Activated naive CD4-positive, alpha-beta T cell treated with anti-CD3 and anti-CD28 coated beads, Interleukin-2, amount 10 ng/mL, durations not matched to agents 7 days and 5 days (primary cell): ENCODE measurements at regions not wholly inside any gene's neighbourhood (a gene's known extent, or its start where the extent isn't known, plus 50 kb on each side); places are given as distances from the start of the nearest gene placed in this dataset.

Experiments used
- CTCF ChIA-PET: fragments of 350-600 bp; sonication (Branson Sonifier 250); formaldehyde crosslinking; loops from one replicate; lab custom pipeline; 2021; ENCODE audit warnings: antibody characterized with exemption; lab: Charles Lee
- DNase-seq: peaks from one replicate; pipeline ENCODE4 v3.0.0-alpha.2; 2020
- H3K27ac Mint-ChIP-seq: one replicate; pipeline ENCODE4 v1.8.0; 2021; ENCODE audit warnings: mild to moderate bottlenecking, moderate library complexity, mixed read lengths
- H3K27me3 Mint-ChIP-seq: one replicate; pipeline ENCODE4 v1.8.0; 2021; ENCODE audit warnings: mild to moderate bottlenecking, mixed read lengths
- H3K36me3 Mint-ChIP-seq: one replicate; pipeline ENCODE4 v1.8.0; 2021; ENCODE audit warnings: mixed read lengths
- H3K4me1 Mint-ChIP-seq: one replicate; pipeline ENCODE4 v1.8.0; 2021; ENCODE audit warnings: mixed read lengths
- H3K4me3 Mint-ChIP-seq: one replicate; pipeline ENCODE4 v1.8.0; 2021; ENCODE audit warnings: mild to moderate bottlenecking, moderate library complexity, mixed read lengths
- H3K9me3 Mint-ChIP-seq: one replicate; pipeline ENCODE4 v1.8.0; 2021; ENCODE audit warnings: mixed read lengths

DNA sequence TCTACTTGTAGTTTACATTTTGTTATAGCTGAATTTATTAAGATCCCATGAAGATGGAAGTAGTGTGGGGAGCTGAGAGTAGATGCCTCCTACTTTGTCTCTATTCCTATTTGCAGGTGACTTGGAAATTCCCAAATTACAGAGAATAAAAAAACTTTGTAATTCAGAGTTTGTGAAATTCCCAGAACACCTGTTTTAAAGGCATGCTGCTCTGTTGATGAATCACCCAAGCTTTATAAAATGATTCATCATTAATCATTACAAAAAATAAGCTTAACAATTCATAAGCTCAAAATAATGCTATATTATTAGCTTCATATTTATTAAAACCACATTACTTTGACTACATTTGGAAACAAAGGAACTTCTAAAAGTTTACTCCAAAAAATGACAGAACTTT is 856.3 kb downstream of the RPA4 start:
- no peaks in the 10 kb centered on the region for H3K9me3 Mint-ChIP-seq
- CTCF ChIA-PET = no interaction called here
- no peaks in the 10 kb centered on the region for H3K4me1 Mint-ChIP-seq
- no peaks in the 10 kb centered on the region for H3K27me3 Mint-ChIP-seq
- H3K27ac Mint-ChIP-seq = no peak overlapping the region
- no peak for DNase-seq
- no peak overlapping the region for H3K4me3 Mint-ChIP-seq
- H3K36me3 Mint-ChIP-seq = no peaks in the 10 kb centered on the region

DNA sequence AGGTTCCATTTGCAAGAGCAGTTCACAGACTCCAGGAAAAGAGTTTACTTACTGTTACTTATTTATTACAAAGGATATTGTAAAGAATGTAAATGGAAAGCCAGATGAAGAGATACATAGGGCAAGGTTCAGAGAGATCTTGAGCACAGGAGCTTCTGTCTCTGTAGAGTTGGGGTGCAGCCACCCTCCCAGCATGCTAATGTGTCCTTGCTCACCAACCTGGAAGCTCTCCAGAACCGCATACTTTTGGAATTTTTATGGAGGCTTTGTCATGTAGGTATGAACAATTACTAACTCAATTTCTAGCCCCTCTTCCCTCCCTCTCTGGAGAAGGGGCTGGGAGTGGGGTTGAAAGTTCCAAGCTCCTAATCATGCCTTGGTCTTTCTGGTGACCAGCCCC is 857.2 kb downstream of the RPA4 start:
- DNase-seq = no peak
- Mint-ChIP-seq H3K36me3 (no peaks in the 10 kb centered on the region), H3K27me3 (no peaks in the 10 kb centered on the region)

GRCh38 chrX:97743014-97743413 is 859.3 kb downstream of the RPA4 start:
- Mint-ChIP-seq H3K36me3 (no peaks in the 10 kb centered on the region), H3K27ac (no peak overlapping the region), H3K4me3 (no peak overlapping the region), H3K4me1 (no peaks in the 10 kb centered on the region), H3K9me3 (no peaks in the 10 kb centered on the region), H3K27me3 (no peaks in the 10 kb centered on the region)
- CTCF ChIA-PET = no interaction called here
- DNase-seq = peak; percentile 20

More for the DNA sequence above, 857.2 kb downstream of the RPA4 start:
- Mint-ChIP-seq H3K27ac (no peak overlapping the region), H3K4me1 (no peaks in the 10 kb centered on the region), H3K4me3 (no peak overlapping the region), H3K9me3 (no peaks in the 10 kb centered on the region)
- CTCF ChIA-PET = no interaction called here

- Mint-ChIP-seq H3K27me3 (no peaks in the 10 kb centered on the region), H3K4me1 (no peaks in the 10 kb centered on the region), H3K27ac (no peak overlapping the region), H3K4me3 (no peak overlapping the region), H3K9me3 (no peaks in the 10 kb centered on the region), H3K36me3 (no peaks in the 10 kb centered on the region)
- CTCF ChIA-PET = no interaction called here
- no peak for DNase-seq
These were observed 863.6 kb downstream of the RPA4 start for GRCh38 chrX:97747346-97747745.

- Mint-ChIP-seq H3K4me3 (no peak overlapping the region), H3K27ac (no peak overlapping the region), H3K9me3 (no peaks in the 10 kb centered on the region), H3K36me3 (no peaks in the 10 kb centered on the region), H3K27me3 (no peaks in the 10 kb centered on the region), H3K4me1 (no peaks in the 10 kb centered on the region)
- DNase-seq = no peak
- CTCF ChIA-PET = no interaction called here
These were observed 867.3 kb downstream of the RPA4 start for GRCh38 chrX:97751016-97751415.

GRCh38 chrX:97751735-97752134 is 868.0 kb downstream of the RPA4 start:
- Mint-ChIP-seq H3K27me3 (no peaks in the 10 kb centered on the region), H3K27ac (no peak overlapping the region), H3K4me3 (no peak overlapping the region), H3K36me3 (no peaks in the 10 kb centered on the region), H3K9me3 (no peaks in the 10 kb centered on the region), H3K4me1 (no peaks in the 10 kb centered on the region)
- CTCF ChIA-PET = no interaction called here
- DNase-seq = no peak

- Mint-ChIP-seq H3K27me3 (no peaks in the 10 kb centered on the region), H3K9me3 (no peaks in the 10 kb centered on the region), H3K4me3 (no peak overlapping the region), H3K36me3 (no peaks in the 10 kb centered on the region), H3K27ac (no peak overlapping the region), H3K4me1 (no peaks in the 10 kb centered on the region)
- no peak for DNase-seq
- CTCF ChIA-PET = no interaction called here
These were observed 873.2 kb downstream of the RPA4 start for GRCh38 chrX:97756879-97757278.

- no peak for DNase-seq
- Mint-ChIP-seq H3K36me3 (no peaks in the 10 kb centered on the region), H3K27ac (no peak overlapping the region), H3K27me3 (no peaks in the 10 kb centered on the region), H3K9me3 (no peaks in the 10 kb centered on the region), H3K4me1 (no peaks in the 10 kb centered on the region), H3K4me3 (no peak overlapping the region)
- CTCF ChIA-PET = no interaction called here
These were observed 879.7 kb downstream of the RPA4 start for GRCh38 chrX:97763391-97763790.

- no peaks in the 10 kb centered on the region for H3K9me3 Mint-ChIP-seq
- no peak for DNase-seq
- CTCF ChIA-PET = no interaction called here
- no peaks in the 10 kb centered on the region for H3K4me1 Mint-ChIP-seq
- H3K4me3 Mint-ChIP-seq = no peak overlapping the region
- H3K27me3 Mint-ChIP-seq = no peaks in the 10 kb centered on the region
- H3K36me3 Mint-ChIP-seq = no peaks in the 10 kb centered on the region
- no peak overlapping the region for H3K27ac Mint-ChIP-seq
These were observed 880.3 kb downstream of the RPA4 start for GRCh38 chrX:97763981-97764380.

- H3K27me3 Mint-ChIP-seq = no peaks in the 10 kb centered on the region
- no peaks in the 10 kb centered on the region for H3K4me1 Mint-ChIP-seq
- CTCF ChIA-PET = no interaction called here
- no peak overlapping the region for H3K4me3 Mint-ChIP-seq
- no peaks in the 10 kb centered on the region for H3K36me3 Mint-ChIP-seq
- no peak for DNase-seq
- H3K9me3 Mint-ChIP-seq = no peaks in the 10 kb centered on the region
- no peak overlapping the region for H3K27ac Mint-ChIP-seq
These were observed 882.9 kb downstream of the RPA4 start for GRCh38 chrX:97766501-97767095.

DNA sequence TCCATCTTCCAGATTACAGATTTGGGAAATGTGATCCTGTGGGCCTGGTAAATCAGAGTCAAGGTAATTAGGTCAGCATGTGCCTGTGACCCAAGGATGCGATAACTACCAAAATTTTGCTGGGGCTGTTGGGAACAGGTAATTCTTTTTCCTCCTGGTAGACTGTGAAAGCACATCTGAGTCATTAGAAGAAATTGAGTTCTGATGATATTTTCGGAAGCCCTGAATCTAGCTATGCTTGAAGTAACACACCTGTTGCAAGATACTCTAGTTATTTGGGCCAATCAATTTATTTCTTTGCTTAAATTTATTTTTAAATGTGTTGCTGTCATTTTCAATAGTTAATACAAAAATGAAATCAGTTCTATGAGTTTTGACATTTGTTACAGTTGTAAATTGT is 903.6 kb downstream of the RPA4 start:
- Mint-ChIP-seq H3K4me1 (no peaks in the 10 kb centered on the region), H3K27ac (no peak overlapping the region), H3K4me3 (no peak overlapping the region), H3K36me3 (no peaks in the 10 kb centered on the region), H3K9me3 (no peaks in the 10 kb centered on the region), H3K27me3 (no peaks in the 10 kb centered on the region)
- CTCF ChIA-PET = no interaction called here
- DNase-seq = no peak

DNA sequence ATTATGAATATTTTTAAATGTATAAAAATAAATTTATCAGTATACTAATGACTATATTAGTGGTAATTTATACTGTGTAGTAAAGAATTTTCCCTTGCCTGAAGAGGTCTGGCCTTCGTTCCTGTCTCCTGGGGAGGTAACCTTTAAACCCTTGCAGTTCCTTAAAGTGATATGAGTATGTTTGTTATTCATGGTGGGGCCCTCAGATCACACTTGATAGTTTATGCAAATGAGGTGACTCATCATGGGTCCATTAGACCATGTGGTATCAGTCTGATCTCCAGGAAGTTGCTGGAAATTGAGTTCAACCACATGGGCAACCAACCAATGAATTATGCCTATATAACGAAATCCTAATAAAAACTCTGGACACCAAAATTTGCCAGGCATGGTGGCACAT is 904.1 kb downstream of the RPA4 start:
- H3K36me3 Mint-ChIP-seq = no peaks in the 10 kb centered on the region
- CTCF ChIA-PET = no interaction called here
- no peak overlapping the region for H3K4me3 Mint-ChIP-seq
- H3K9me3 Mint-ChIP-seq = no peaks in the 10 kb centered on the region
- no peak overlapping the region for H3K27ac Mint-ChIP-seq
- no peaks in the 10 kb centered on the region for H3K4me1 Mint-ChIP-seq
- no peaks in the 10 kb centered on the region for H3K27me3 Mint-ChIP-seq
- no peak for DNase-seq

GRCh38 chrX:97790850-97791249 is 907.1 kb downstream of the RPA4 start:
- H3K27me3 Mint-ChIP-seq = no peaks in the 10 kb centered on the region
- H3K9me3 Mint-ChIP-seq = no peaks in the 10 kb centered on the region
- no peak for DNase-seq
- no peaks in the 10 kb centered on the region for H3K36me3 Mint-ChIP-seq
- H3K27ac Mint-ChIP-seq = no peak overlapping the region
- no peaks in the 10 kb centered on the region for H3K4me1 Mint-ChIP-seq
- CTCF ChIA-PET = no interaction called here
- H3K4me3 Mint-ChIP-seq = no peak overlapping the region

DNA sequence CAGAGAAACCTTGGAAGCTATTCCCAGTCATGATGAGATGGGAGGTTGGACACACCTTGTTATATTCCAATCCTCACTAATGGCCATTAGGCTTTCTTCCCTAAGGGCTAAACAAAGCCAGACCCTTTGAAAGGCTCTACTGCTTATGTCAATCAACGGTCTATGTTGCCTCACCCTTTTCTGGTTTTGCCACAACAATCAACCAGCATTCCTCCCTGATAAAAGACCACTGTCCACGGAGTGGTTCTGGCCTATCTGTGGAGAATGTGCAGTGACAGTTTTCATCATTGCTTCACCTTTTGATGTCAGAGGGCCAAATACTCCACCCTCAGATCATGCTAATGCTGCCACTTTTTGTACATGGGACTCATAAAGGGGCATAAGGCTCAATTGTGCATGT is 913.4 kb downstream of the RPA4 start:
- Mint-ChIP-seq H3K36me3 (no peaks in the 10 kb centered on the region), H3K27me3 (no peaks in the 10 kb centered on the region), H3K9me3 (no peaks in the 10 kb centered on the region), H3K4me3 (no peak overlapping the region), H3K4me1 (no peaks in the 10 kb centered on the region), H3K27ac (no peak overlapping the region)
- no peak for DNase-seq
- CTCF ChIA-PET = no interaction called here

GRCh38 chrX:97806238-97806637 is 922.5 kb downstream of the RPA4 start:
- H3K27ac Mint-ChIP-seq = no peak overlapping the region
- no peaks in the 10 kb centered on the region for H3K36me3 Mint-ChIP-seq
- H3K4me1 Mint-ChIP-seq = no peaks in the 10 kb centered on the region
- DNase-seq = no peak
- H3K4me3 Mint-ChIP-seq = no peak overlapping the region
- no peaks in the 10 kb centered on the region for H3K9me3 Mint-ChIP-seq
- H3K27me3 Mint-ChIP-seq = no peaks in the 10 kb centered on the region
- CTCF ChIA-PET = no interaction called here

GRCh38 chrX:97806946-97807345 is 923.2 kb downstream of the RPA4 start:
- no peaks in the 10 kb centered on the region for H3K36me3 Mint-ChIP-seq
- no peaks in the 10 kb centered on the region for H3K9me3 Mint-ChIP-seq
- H3K4me1 Mint-ChIP-seq = no peaks in the 10 kb centered on the region
- CTCF ChIA-PET = no interaction called here
- no peak overlapping the region for H3K27ac Mint-ChIP-seq
- no peaks in the 10 kb centered on the region for H3K27me3 Mint-ChIP-seq
- no peak overlapping the region for H3K4me3 Mint-ChIP-seq
- no peak for DNase-seq
